ENCODE measurements at regions not wholly inside any gene's neighbourhood (a gene's known extent, or its start where the extent isn't known, plus 50 kb on each side); places are given as distances from the start of the nearest gene placed in this dataset.

GRCh38 chr3:67848299-67848698 lies 193.9 kb upstream of the SUCLG2 start:
- Histone ChIP-seq H3K4me1 (no peaks in the 10 kb centered on the region), H3K4me2 (no peak overlapping the region), H3K27ac (no peak overlapping the region), H3K9me3 (no peaks in the 10 kb centered on the region), H3K4me3 (no peak overlapping the region)
- ATAC-seq (no peak), FAIRE-seq (no peak), DNase-seq (ENCODE audit: low read depth in 1 of 2, low spot score in 1 of 2) (no peak)
- ChIA-PET CTCF (no interaction called here), POLR2A (no interaction called here)
- TF ChIP-seq FOSL2 (IDR thresholded peaks at IDR 0.05), result no peak
- TF ChIP-seq FOSL2 (CRISPR knock-in tag; IDR thresholded peaks at IDR 0.05), result no peak
- no peak for TF ChIP-seq RFX5 (IDR thresholded peaks at IDR 0.05)
- TF ChIP-seq HOXA7 (CRISPR knock-in tag; IDR thresholded peaks at IDR 0.05), result no peak
- no peak for TF ChIP-seq ELK1 (IDR thresholded peaks at IDR 0.05; ENCODE audit: low read depth, low read length)
- WGBS (ENCODE audit: missing lambda C conversion rate), result 64% methylated on average over 3 of the region's 3 CpGs

DNA sequence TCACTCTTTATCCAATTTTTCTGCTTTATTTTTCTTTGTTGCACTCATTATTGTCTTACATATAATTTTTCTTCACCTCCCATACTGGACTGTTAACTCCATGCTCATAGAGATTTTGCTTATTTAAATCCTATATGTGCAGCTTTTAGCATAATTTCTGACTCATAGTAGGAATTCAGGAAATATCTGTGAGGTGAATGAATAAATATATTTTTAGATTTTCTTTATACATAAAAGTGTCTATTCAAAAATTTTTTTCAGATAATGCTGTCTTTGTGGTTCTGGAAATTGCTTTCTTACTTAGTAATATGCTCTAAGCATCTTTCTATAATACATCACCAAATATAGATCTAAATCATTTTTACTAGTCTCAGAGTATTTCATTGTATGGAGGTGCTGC lies 191.8 kb upstream of the SUCLG2 start:
- no peak for TF ChIP-seq POLR2A (IDR thresholded peaks at IDR 0.05; ENCODE audit: low read length)
- TF ChIP-seq PHF8 (IDR thresholded peaks at IDR 0.05; ENCODE audit: borderline replicate concordance, low read depth), result no peak
- TF ChIP-seq RARB (CRISPR knock-in tag; IDR thresholded peaks at IDR 0.05), result no peak
- TF ChIP-seq GATA3 (IDR thresholded peaks at IDR 0.05; ENCODE audit: borderline replicate concordance), result no peak
- TF ChIP-seq RCOR1 (IDR thresholded peaks at IDR 0.05; ENCODE audit: low read depth, low read length), result no peak
- no peak for TF ChIP-seq FOSL2 (IDR thresholded peaks at IDR 0.05)
- no peak for TF ChIP-seq FOSL2 (CRISPR knock-in tag; IDR thresholded peaks at IDR 0.05)
- no peak for TF ChIP-seq EP300 (IDR thresholded peaks at IDR 0.05)
- TF ChIP-seq BCL3 (IDR thresholded peaks at IDR 0.05), result no peak
- no peak for TF ChIP-seq ESRRA (IDR thresholded peaks at IDR 0.05; ENCODE audit: borderline replicate concordance, low read length)
- no peak for TF ChIP-seq FOSB (CRISPR knock-in tag; IDR thresholded peaks at IDR 0.05)
- TF ChIP-seq SREBF2 (IDR thresholded peaks at IDR 0.05), result no peak
- TF ChIP-seq HEYL (CRISPR knock-in tag; IDR thresholded peaks at IDR 0.05), result no peak
- no peak for TF ChIP-seq MAFK (IDR thresholded peaks at IDR 0.05; ENCODE audit: partially characterized antibody)
- TF ChIP-seq RNF2 (IDR thresholded peaks at IDR 0.05; ENCODE audit: borderline replicate concordance, low read depth), result no peak
- no peak for TF ChIP-seq CHD2 (IDR thresholded peaks at IDR 0.05; ENCODE audit: low read length, partially characterized antibody)
- no peak for TF ChIP-seq JUN (IDR thresholded peaks at IDR 0.05)
- TF ChIP-seq KDM1A (IDR thresholded peaks at IDR 0.05; ENCODE audit: low read depth), result no peak
- TF ChIP-seq CEBPB (IDR thresholded peaks at IDR 0.05), result no peak
- TF ChIP-seq EHMT2 (IDR thresholded peaks at IDR 0.05; ENCODE audit: low read depth), result no peak
- no peak for TF ChIP-seq BHLHE40 (IDR thresholded peaks at IDR 0.05; ENCODE audit: low read depth, low read length)
- no peak for FAIRE-seq
- ChIA-PET POLR2A (no interaction called here), CTCF (no interaction called here)
- H3K9me3 ChIP-seq, result no peaks in the 10 kb centered on the region
- no peak for DNase-seq (ENCODE audit: low read depth in 1 of 2, low spot score in 1 of 2)
- H3K4me3 ChIP-seq, result no peak overlapping the region
- no peaks in the 10 kb centered on the region for H3K4me1 ChIP-seq
- no peak overlapping the region for H3K27ac ChIP-seq
- ATAC-seq, result no peak
- H3K4me2 ChIP-seq, result no peak overlapping the region

- TF ChIP-seq SREBF2 (IDR thresholded peaks at IDR 0.05) (no peak), HMGXB4 (CRISPR knock-in tag; IDR thresholded peaks at IDR 0.05; ENCODE audit: borderline replicate concordance) (no peak), ESRRA (IDR thresholded peaks at IDR 0.05; ENCODE audit: borderline replicate concordance, low read length) (no peak), HOXA7 (CRISPR knock-in tag; IDR thresholded peaks at IDR 0.05) (no peak), POLR2AphosphoS2 (conservative IDR thresholded peaks at IDR 0.05; ENCODE audit: low read length) (no peak), NFE2L2 (conservative IDR thresholded peaks at IDR 0.05; ENCODE audit: low read length) (no peak), MYC (IDR thresholded peaks at IDR 0.05; ENCODE audit: borderline replicate concordance, low read length) (no peak), CHD2 (IDR thresholded peaks at IDR 0.05; ENCODE audit: low read length, partially characterized antibody) (no peak), JUNB (IDR thresholded peaks at IDR 0.05) (no peak), HOXB13 (CRISPR knock-in tag; IDR thresholded peaks at IDR 0.05; ENCODE audit: low read depth) (no peak)
- TF ChIP-seq, protein P1, sequence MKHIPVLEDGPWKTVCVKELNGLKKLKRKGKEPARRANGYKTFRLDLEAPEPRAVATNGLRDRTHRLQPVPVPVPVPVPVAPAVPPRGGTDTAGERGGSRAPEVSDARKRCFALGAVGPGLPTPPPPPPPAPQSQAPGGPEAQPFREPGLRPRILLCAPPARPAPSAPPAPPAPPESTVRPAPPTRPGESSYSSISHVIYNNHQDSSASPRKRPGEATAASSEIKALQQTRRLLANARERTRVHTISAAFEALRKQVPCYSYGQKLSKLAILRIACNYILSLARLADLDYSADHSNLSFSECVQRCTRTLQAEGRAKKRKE (CRISPR knock-in tag; IDR thresholded peaks at IDR 0.05; ENCODE audit: low read depth), result no peak
- TF ChIP-seq, protein P2, sequence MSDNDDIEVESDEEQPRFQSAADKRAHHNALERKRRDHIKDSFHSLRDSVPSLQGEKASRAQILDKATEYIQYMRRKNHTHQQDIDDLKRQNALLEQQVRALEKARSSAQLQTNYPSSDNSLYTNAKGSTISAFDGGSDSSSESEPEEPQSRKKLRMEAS (IDR thresholded peaks at IDR 0.05), result no peak
- no peak overlapping the region for H3K4me2 ChIP-seq
- ATAC-seq, result no peak
- DNase-seq (ENCODE audit: low read depth in 1 of 2, low spot score in 1 of 2), result peak in 1 of 2 experiments; percentile 5
- H3K27ac ChIP-seq, result no peak overlapping the region
- 6% methylated on average over 1 of the region's 1 CpG for WGBS (ENCODE audit: missing lambda C conversion rate)
- no peak for FAIRE-seq
- POLR2A ChIA-PET, result no interaction called here
- no peak overlapping the region for H3K4me3 ChIP-seq
- CTCF ChIA-PET, result no interaction called here
- no peaks in the 10 kb centered on the region for H3K4me1 ChIP-seq
- H3K9me3 ChIP-seq, result 0 out of 3 replicates have a peak, but pooled peaks cover 2% of the 10 kb centered on the region
Measured at GRCh38 chr3:67832817-67833216, 178.4 kb upstream of the SUCLG2 start.

Data from A549 (cell line).